Rectal smooth muscle tissue (tissue), 1 donor: ENCODE measurements at regions not wholly inside any gene's neighbourhood (a gene's known extent, or its start where the extent isn't known, plus 50 kb on each side); places are given as distances from the start of the nearest gene placed in this dataset.

Source experiments
- H3K27ac ChIP-seq: one replicate; pipeline ENCODE4 v1.7.0; 2013; ENCODE audit warnings: low read depth, low read length, inconsistent platforms
- H3K27me3 ChIP-seq: one replicate; pipeline ENCODE4 v1.7.0; 2013; ENCODE audit warnings: low read length; ENCODE audit not compliant: control insufficient read depth, insufficient read depth
- H3K36me3 ChIP-seq: one replicate; pipeline ENCODE4 v1.7.0; 2013; ENCODE audit warnings: low read length; ENCODE audit not compliant: control insufficient read depth, insufficient read depth
- H3K4me1 ChIP-seq: one replicate; pipeline ENCODE4 v1.7.0; 2013; ENCODE audit warnings: low read length; ENCODE audit not compliant: control insufficient read depth, insufficient read depth
- H3K4me3 ChIP-seq: one replicate; pipeline ENCODE4 v1.7.0; 2013; ENCODE audit warnings: low read length
- H3K9ac ChIP-seq: one replicate; pipeline ENCODE4 v1.7.0; 2013; ENCODE audit warnings: low read length

- no peak overlapping the region for H3K4me3 ChIP-seq
- H3K9ac ChIP-seq: no peak overlapping the region
- no peaks in the 10 kb centered on the region for H3K27me3 ChIP-seq
- no peak overlapping the region for H3K27ac ChIP-seq
- no peaks in the 10 kb centered on the region for H3K4me1 ChIP-seq
- no peaks in the 10 kb centered on the region for H3K36me3 ChIP-seq
These were observed 517.1 kb downstream of the TMEM232 start for GRCh38 chr5:110209401-110209800.

- H3K4me1 ChIP-seq: no peaks in the 10 kb centered on the region
- no peak overlapping the region for H3K9ac ChIP-seq
- no peaks in the 10 kb centered on the region for H3K27me3 ChIP-seq
- no peaks in the 10 kb centered on the region for H3K36me3 ChIP-seq
- no peak overlapping the region for H3K4me3 ChIP-seq
- H3K27ac ChIP-seq: no peak overlapping the region
These were observed 507.5 kb downstream of the TMEM232 start for GRCh38 chr5:110218981-110219380.

GRCh38 chr5:110219769-110220168, 506.7 kb downstream of the TMEM232 start:
- H3K4me3 ChIP-seq: no peak overlapping the region
- H3K27ac ChIP-seq: no peak overlapping the region
- no peak overlapping the region for H3K9ac ChIP-seq
- H3K27me3 ChIP-seq: no peaks in the 10 kb centered on the region
- H3K36me3 ChIP-seq: no peaks in the 10 kb centered on the region
- no peaks in the 10 kb centered on the region for H3K4me1 ChIP-seq

GRCh38 chr5:110221036-110221435, 505.4 kb downstream of the TMEM232 start:
- Histone ChIP-seq H3K27ac (no peak overlapping the region), H3K36me3 (no peaks in the 10 kb centered on the region), H3K9ac (no peak overlapping the region), H3K27me3 (no peaks in the 10 kb centered on the region), H3K4me3 (no peak overlapping the region), H3K4me1 (no peaks in the 10 kb centered on the region)

- Histone ChIP-seq H3K27me3 (no peaks in the 10 kb centered on the region), H3K36me3 (no peaks in the 10 kb centered on the region), H3K27ac (no peak overlapping the region), H3K9ac (no peak overlapping the region), H3K4me3 (no peak overlapping the region), H3K4me1 (no peaks in the 10 kb centered on the region)
These were observed 502.4 kb downstream of the TMEM232 start for GRCh38 chr5:110224050-110224449.

GRCh38 chr5:110225949-110226348, 500.5 kb downstream of the TMEM232 start:
- no peak overlapping the region for H3K9ac ChIP-seq
- no peaks in the 10 kb centered on the region for H3K4me1 ChIP-seq
- H3K4me3 ChIP-seq: no peak overlapping the region
- no peak overlapping the region for H3K27ac ChIP-seq
- no peaks in the 10 kb centered on the region for H3K36me3 ChIP-seq
- H3K27me3 ChIP-seq: no peaks in the 10 kb centered on the region

- Histone ChIP-seq H3K9ac (no peak overlapping the region), H3K4me1 (no peaks in the 10 kb centered on the region), H3K4me3 (no peak overlapping the region), H3K27ac (no peak overlapping the region), H3K27me3 (no peaks in the 10 kb centered on the region), H3K36me3 (no peaks in the 10 kb centered on the region)
These were observed 486.7 kb downstream of the TMEM232 start for GRCh38 chr5:110239786-110240185.

GRCh38 chr5:110242950-110243349, 483.5 kb downstream of the TMEM232 start:
- Histone ChIP-seq H3K9ac (no peak overlapping the region), H3K4me1 (no peaks in the 10 kb centered on the region), H3K36me3 (no peaks in the 10 kb centered on the region), H3K27ac (no peak overlapping the region), H3K4me3 (no peak overlapping the region), H3K27me3 (no peaks in the 10 kb centered on the region)

GRCh38 chr5:110248921-110249320, 477.6 kb downstream of the TMEM232 start:
- no peaks in the 10 kb centered on the region for H3K4me1 ChIP-seq
- H3K27ac ChIP-seq: no peak overlapping the region
- no peak overlapping the region for H3K9ac ChIP-seq
- H3K36me3 ChIP-seq: no peaks in the 10 kb centered on the region
- no peaks in the 10 kb centered on the region for H3K27me3 ChIP-seq
- no peak overlapping the region for H3K4me3 ChIP-seq

GRCh38 chr5:110250355-110250754, 476.1 kb downstream of the TMEM232 start:
- no peaks in the 10 kb centered on the region for H3K36me3 ChIP-seq
- no peak overlapping the region for H3K4me3 ChIP-seq
- no peak overlapping the region for H3K27ac ChIP-seq
- no peaks in the 10 kb centered on the region for H3K4me1 ChIP-seq
- no peak overlapping the region for H3K9ac ChIP-seq
- H3K27me3 ChIP-seq: no peaks in the 10 kb centered on the region

GRCh38 chr5:110250755-110251154, 475.7 kb downstream of the TMEM232 start:
- no peaks in the 10 kb centered on the region for H3K4me1 ChIP-seq
- no peaks in the 10 kb centered on the region for H3K27me3 ChIP-seq
- no peak overlapping the region for H3K4me3 ChIP-seq
- H3K27ac ChIP-seq: no peak overlapping the region
- H3K9ac ChIP-seq: no peak overlapping the region
- H3K36me3 ChIP-seq: no peaks in the 10 kb centered on the region

GRCh38 chr5:110251366-110251765, 475.1 kb downstream of the TMEM232 start:
- Histone ChIP-seq H3K27me3 (no peaks in the 10 kb centered on the region), H3K36me3 (no peaks in the 10 kb centered on the region), H3K4me1 (no peaks in the 10 kb centered on the region), H3K27ac (no peak overlapping the region), H3K4me3 (no peak overlapping the region), H3K9ac (no peak overlapping the region)

- H3K27ac ChIP-seq: no peak overlapping the region
- no peak overlapping the region for H3K9ac ChIP-seq
- no peaks in the 10 kb centered on the region for H3K27me3 ChIP-seq
- no peaks in the 10 kb centered on the region for H3K36me3 ChIP-seq
- H3K4me1 ChIP-seq: peaks cover 3% of the 10 kb centered on the region
- no peak overlapping the region for H3K4me3 ChIP-seq
These were observed 471.3 kb downstream of the TMEM232 start for GRCh38 chr5:110255194-110255593.
